Testis (tissue), 2 donors: ENCODE measurements at regions not wholly inside any gene's neighbourhood (a gene's known extent, or its start where the extent isn't known, plus 50 kb on each side); places are given as distances from the start of the nearest gene placed in this dataset.
"Not testable (repeated sequence)": the region's sequence is repeated elsewhere in the genome, so short reads cannot be mapped to it uniquely, and the experiment has no call there.

ENCODE experiments used
- DNase-seq: peaks from one replicate; pipeline ENCODE4 v3.0.0-alpha.2; 2019
- H3K27ac ChIP-seq, 2 donors: fragments of 200-600 bp; sonication (generic); one replicate each; pipeline ENCODE4 v1.5.1; 2019
- H3K27me3 ChIP-seq: fragments of 200-600 bp; sonication (generic); one replicate; pipeline ENCODE4 v1.5.1; 2019
- H3K36me3 ChIP-seq: fragments of 200-600 bp; sonication (generic); one replicate; pipeline ENCODE4 v1.5.1; 2017; ENCODE audit warnings: low read depth; ENCODE audit errors: missing control alignments
- H3K4me1 ChIP-seq: fragments of 200-600 bp; sonication (generic); one replicate; pipeline ENCODE4 v1.5.1; 2019
- H3K4me3 ChIP-seq, 2 donors: fragments of 200-600 bp; sonication (generic); one replicate each; pipeline ENCODE4 v1.5.1; 2017 to 2019
- H3K9me3 ChIP-seq: fragments of 200-600 bp; sonication (generic); one replicate; pipeline ENCODE4 v1.5.1; 2017
- CTCF ChIP-seq, 3 experiments: fragments of 450-650 bp in 2 of 3; fragments of 200-600 bp in 1 of 3; sonication (generic) in 1 of 3; IDR thresholded peaks; one replicate each; pipeline ENCODE4 v1.5.1; 2016 to 2019; ENCODE audit warnings: antibody characterized with exemption in 3 of 3, mild to moderate bottlenecking in 2 of 3, moderate library complexity in 1 of 3
- WGBS, 2 donors: methylation state at CpG; one replicate each; pipeline ENCODE4 v1.1.5; 2018; 5-methylcytosine and 5-hydroxymethylcytosine counted together
- intact Hi-C: fragments of 100-400 bp; cut with DNase I; formaldehyde crosslinking; loops from one replicate; pipeline ENCODE4 v1.15.1; 2023; ENCODE audit warnings: low total_unique reads

GRCh38 chr1:143905214-143906179, 66.3 kb downstream of the FAM72C start:
- intact Hi-C loops, H3K36me3 ChIP-seq, H3K4me1 ChIP-seq, H3K27me3 ChIP-seq, H3K9me3 ChIP-seq: not testable (repeated sequence)
- WGBS, 2 donors = 2 to 6% methylated on average over 9 to 16 of the region's 62 CpGs
- peak; percentile 36 for DNase-seq
- H3K27ac ChIP-seq = peak overlapping the region in 1 of 2 donors; percentile 80
- peak overlapping the region; percentile 34 to 40 for H3K4me3 ChIP-seq

GRCh38 chr1:143904622-143904979, 67.2 kb downstream of the FAM72C start:
- H3K36me3 ChIP-seq, H3K9me3 ChIP-seq, DNase-seq, H3K4me1 ChIP-seq, H3K27me3 ChIP-seq, intact Hi-C loops: not testable (repeated sequence)
- 0 to 3% methylated on average over 12 of the region's 12 CpGs for WGBS, 2 donors
- Histone ChIP-seq H3K4me3 (peak overlapping the region; percentile 51 to 55), H3K27ac (peak overlapping the region in 1 of 2 donors; percentile 84)

GRCh38 chr1:143903899-143904621, 67.7 kb downstream of the FAM72C start:
- intact Hi-C loops = not testable (repeated sequence)

GRCh38 chr1:143896377-143896776, 75.4 kb downstream of the FAM72C start:
- H3K27ac ChIP-seq, H3K4me3 ChIP-seq, H3K4me1 ChIP-seq, H3K27me3 ChIP-seq, H3K36me3 ChIP-seq, DNase-seq, intact Hi-C loops, H3K9me3 ChIP-seq: not testable (repeated sequence)
- WGBS, 2 donors = no CpG with 5 or more reads among the region's 1 CpG

More at GRCh38 chr1:143903899-143904621, 67.7 kb downstream of the FAM72C start:
- H3K36me3 ChIP-seq, H3K27me3 ChIP-seq, H3K4me1 ChIP-seq, H3K9me3 ChIP-seq: not testable (repeated sequence)
- Histone ChIP-seq H3K4me3 (peak overlapping the region; percentile 51 to 55), H3K27ac (peak overlapping the region in 1 of 2 donors; percentile 84)
- peak; percentile 38 for DNase-seq
- 3 to 15% methylated on average over 9 to 13 of the region's 48 CpGs for WGBS, 2 donors

- not testable (repeated sequence) for H3K27me3 ChIP-seq
- WGBS, 2 donors = no CpG with 5 or more reads among the region's 53 CpGs
Observed at GRCh38 chr1:143884932-143885574, 86.7 kb downstream of the FAM72C start.

GRCh38 chr1:143884532-143884931, 87.3 kb downstream of the FAM72C start:
- WGBS, 2 donors = no CpG with 5 or more reads among the region's 38 CpGs
- H3K9me3 ChIP-seq, H3K4me1 ChIP-seq, H3K27me3 ChIP-seq, H3K36me3 ChIP-seq, intact Hi-C loops: not testable (repeated sequence)
- H3K4me3 ChIP-seq = peak overlapping the region; percentile 26 to 37
- H3K27ac ChIP-seq = peak overlapping the region in 1 of 2 donors; percentile 69
- peak; percentile 26 for DNase-seq

More at GRCh38 chr1:143884932-143885574, 86.7 kb downstream of the FAM72C start:
- H3K4me1 ChIP-seq, H3K9me3 ChIP-seq, intact Hi-C loops, H3K36me3 ChIP-seq: not testable (repeated sequence)
- peak overlapping the region; percentile 26 to 37 for H3K4me3 ChIP-seq
- peak; percentile 30 to 83 (median 36) for TF ChIP-seq CTCF (IDR thresholded peaks at IDR 0.05)
- DNase-seq = peak; percentile 57
- peak overlapping the region in 1 of 2 donors; percentile 69 for H3K27ac ChIP-seq

- H3K36me3 ChIP-seq, H3K27ac ChIP-seq, H3K9me3 ChIP-seq, DNase-seq, intact Hi-C loops, H3K27me3 ChIP-seq, H3K4me3 ChIP-seq, H3K4me1 ChIP-seq: not testable (repeated sequence)
- 80% methylated on average over 1 of the region's 4 CpGs; no CpG with 5 or more reads in 1 of the 2 donors for WGBS, 2 donors
Observed at GRCh38 chr1:143879757-143880536, 91.8 kb downstream of the FAM72C start.

GRCh38 chr1:143875947-143876346, 95.8 kb downstream of the FAM72C start:
- 100% methylated on average over 1 of the region's 5 CpGs; no CpG with 5 or more reads in 1 of the 2 donors for WGBS, 2 donors
- H3K4me3 ChIP-seq, H3K36me3 ChIP-seq, DNase-seq, H3K27ac ChIP-seq, intact Hi-C loops, H3K27me3 ChIP-seq, H3K9me3 ChIP-seq, H3K4me1 ChIP-seq: not testable (repeated sequence)

- H3K36me3 ChIP-seq, H3K4me3 ChIP-seq, H3K4me1 ChIP-seq, H3K9me3 ChIP-seq, H3K27me3 ChIP-seq, H3K27ac ChIP-seq, DNase-seq, intact Hi-C loops: not testable (repeated sequence)
- WGBS, 2 donors = 100% methylated on average over 2 of the region's 2 CpGs; no CpG with 5 or more reads in 1 of the 2 donors
Observed at GRCh38 chr1:143874625-143875024, 97.2 kb downstream of the FAM72C start.

GRCh38 chr1:143873650-143874049, 98.1 kb downstream of the FAM72C start:
- H3K27ac ChIP-seq, H3K4me3 ChIP-seq, intact Hi-C loops, H3K9me3 ChIP-seq, H3K27me3 ChIP-seq, H3K36me3 ChIP-seq, DNase-seq, H3K4me1 ChIP-seq: not testable (repeated sequence)
- 81 to 94% methylated on average over 2 of the region's 5 CpGs for WGBS, 2 donors
